ENCODE measurements at regions not wholly inside any gene's neighbourhood (a gene's known extent, or its start where the extent isn't known, plus 50 kb on each side); places are given as distances from the start of the nearest gene placed in this dataset.

GRCh38 chr2:157152362-157152761, 105.1 kb upstream of the GALNT5 start:
- TF ChIP-seq POLR2A (IDR thresholded peaks at IDR 0.05) = no peak
- Histone ChIP-seq H3K36me3 (replicated peaks in 1 of 2) (no peaks in the 10 kb centered on the region), H3K4me1 (replicated peaks in 1 of 2) (no peaks in the 10 kb centered on the region), H3K4me3 (no peak overlapping the region), H3K27ac (no peak overlapping the region), H3K27me3 (no peaks in the 10 kb centered on the region), H3K9me3 (replicated peaks in 1 of 3) (no peaks in the 10 kb centered on the region)
- no peak for DNase-seq
- intact Hi-C loops (cut with DNase I) = no loop called here
- WGBS, 4 donors = 13 to 45% (median 22%) methylated on average over 1 of the region's 1 CpG

- intact Hi-C loops (cut with DNase I) = no loop called here
- TF ChIP-seq CTCF (IDR thresholded peaks at IDR 0.05) = no peak
- no peak for TF ChIP-seq POLR2A (IDR thresholded peaks at IDR 0.05)
- Histone ChIP-seq H3K9me3 (replicated peaks in 1 of 3) (no peaks in the 10 kb centered on the region), H3K27me3 (no peaks in the 10 kb centered on the region), H3K36me3 (replicated peaks in 1 of 2) (no peaks in the 10 kb centered on the region), H3K27ac (no peak overlapping the region), H3K4me1 (replicated peaks in 1 of 2) (no peaks in the 10 kb centered on the region), H3K4me3 (no peak overlapping the region)
- no peak for DNase-seq
- WGBS, 4 donors = 24 to 76% (median 69%) methylated on average over 1 of the region's 1 CpG
Observed at GRCh38 chr2:157155992-157156391, 101.5 kb upstream of the GALNT5 start.

GRCh38 chr2:157158111-157158510, 99.4 kb upstream of the GALNT5 start:
- TF ChIP-seq CTCF (IDR thresholded peaks at IDR 0.05) = no peak
- no peak for TF ChIP-seq POLR2A (IDR thresholded peaks at IDR 0.05)
- H3K27me3 ChIP-seq = no peaks in the 10 kb centered on the region
- WGBS, 4 donors = 75 to 78% (median 76%) methylated on average over 1 of the region's 1 CpG
- H3K27ac ChIP-seq = no peak overlapping the region
- H3K4me1 ChIP-seq (replicated peaks in 1 of 2) = no peaks in the 10 kb centered on the region
- H3K4me3 ChIP-seq = no peak overlapping the region
- H3K36me3 ChIP-seq (replicated peaks in 1 of 2) = no peaks in the 10 kb centered on the region
- H3K9me3 ChIP-seq (replicated peaks in 1 of 3) = no peaks in the 10 kb centered on the region
- no peak for DNase-seq
- intact Hi-C loops (cut with DNase I) = no loop called here

GRCh38 chr2:157159221-157159934, 98.1 kb upstream of the GALNT5 start:
- Histone ChIP-seq H3K36me3 (replicated peaks in 1 of 2) (no peaks in the 10 kb centered on the region), H3K9me3 (replicated peaks in 1 of 3) (no peaks in the 10 kb centered on the region), H3K4me1 (replicated peaks in 1 of 2) (no peaks in the 10 kb centered on the region), H3K4me3 (no peak overlapping the region), H3K27ac (no peak overlapping the region), H3K27me3 (no peaks in the 10 kb centered on the region)
- intact Hi-C loops (cut with DNase I) = no loop called here
- 77 to 82% (median 81%) methylated on average over 5 of the region's 5 CpGs for WGBS, 4 donors
- no peak for DNase-seq
- TF ChIP-seq POLR2A (IDR thresholded peaks at IDR 0.05) (no peak), CTCF (IDR thresholded peaks at IDR 0.05) (no peak)

- Histone ChIP-seq H3K9me3 (replicated peaks in 1 of 3) (no peaks in the 10 kb centered on the region), H3K27me3 (no peaks in the 10 kb centered on the region), H3K27ac (no peak overlapping the region), H3K4me1 (replicated peaks in 1 of 2) (no peaks in the 10 kb centered on the region), H3K4me3 (no peak overlapping the region), H3K36me3 (replicated peaks in 1 of 2) (no peaks in the 10 kb centered on the region)
- WGBS, 4 donors = 32 to 47% (median 35%) methylated on average over 3 of the region's 3 CpGs
- no peak for DNase-seq
- intact Hi-C loops (cut with DNase I) = no loop called here
- TF ChIP-seq CTCF (IDR thresholded peaks at IDR 0.05) (no peak), POLR2A (IDR thresholded peaks at IDR 0.05) (no peak)
Observed at GRCh38 chr2:157160111-157160510, 97.4 kb upstream of the GALNT5 start.

Measured in adrenal gland (tissue), 9 donors.